ENCODE measurements at regions not wholly inside any gene's neighbourhood (a gene's known extent, or its start where the extent isn't known, plus 50 kb on each side); places are given as distances from the start of the nearest gene placed in this dataset.

- Histone ChIP-seq H3K4me2 (ENCODE audit: low read length) (no peak overlapping the region), H3K9me3 (ENCODE audit: control insufficient read depth, insufficient read depth, low read length) (no peaks in the 10 kb centered on the region), H3K79me2 (ENCODE audit: control insufficient read depth, low read length) (no peaks in the 10 kb centered on the region), H3K4me3 (ENCODE audit: low read length) (no peak overlapping the region), H3K4me1 (ENCODE audit: control insufficient read depth, low read length) (no peaks in the 10 kb centered on the region), H4K20me1 (ENCODE audit: control insufficient read depth, insufficient read depth, low read depth, low read length) (no peaks in the 10 kb centered on the region), H3K27me3 (ENCODE audit: control insufficient read depth, low read length) (no peaks in the 10 kb centered on the region), H3F3A (ENCODE audit: control insufficient read depth, insufficient read depth) (no peaks in the 10 kb centered on the region), H3K36me3 (ENCODE audit: control insufficient read depth, low read length) (no peaks in the 10 kb centered on the region), H3K9me2 (replicated peaks; ENCODE audit: control insufficient read depth, low read length) (no peaks in the 10 kb centered on the region), H3K27ac (ENCODE audit: low read depth, low read length) (no peak overlapping the region)
- TF ChIP-seq, protein P1, sequence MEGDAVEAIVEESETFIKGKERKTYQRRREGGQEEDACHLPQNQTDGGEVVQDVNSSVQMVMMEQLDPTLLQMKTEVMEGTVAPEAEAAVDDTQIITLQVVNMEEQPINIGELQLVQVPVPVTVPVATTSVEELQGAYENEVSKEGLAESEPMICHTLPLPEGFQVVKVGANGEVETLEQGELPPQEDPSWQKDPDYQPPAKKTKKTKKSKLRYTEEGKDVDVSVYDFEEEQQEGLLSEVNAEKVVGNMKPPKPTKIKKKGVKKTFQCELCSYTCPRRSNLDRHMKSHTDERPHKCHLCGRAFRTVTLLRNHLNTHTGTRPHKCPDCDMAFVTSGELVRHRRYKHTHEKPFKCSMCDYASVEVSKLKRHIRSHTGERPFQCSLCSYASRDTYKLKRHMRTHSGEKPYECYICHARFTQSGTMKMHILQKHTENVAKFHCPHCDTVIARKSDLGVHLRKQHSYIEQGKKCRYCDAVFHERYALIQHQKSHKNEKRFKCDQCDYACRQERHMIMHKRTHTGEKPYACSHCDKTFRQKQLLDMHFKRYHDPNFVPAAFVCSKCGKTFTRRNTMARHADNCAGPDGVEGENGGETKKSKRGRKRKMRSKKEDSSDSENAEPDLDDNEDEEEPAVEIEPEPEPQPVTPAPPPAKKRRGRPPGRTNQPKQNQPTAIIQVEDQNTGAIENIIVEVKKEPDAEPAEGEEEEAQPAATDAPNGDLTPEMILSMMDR (IDR thresholded peaks at IDR 0.05; ENCODE audit: low read depth, low read length, poor library complexity, severe bottlenecking), result no peak
- TF ChIP-seq EZH2phosphoT487 (IDR thresholded peaks at IDR 0.05; ENCODE audit: borderline replicate concordance, low read length), result no peak
These were observed 169.7 kb downstream of the RAP2B start for GRCh38 chr3:153331676-153332075.

- TF ChIP-seq, protein P1 (IDR thresholded peaks at IDR 0.05; ENCODE audit: low read depth, low read length, poor library complexity, severe bottlenecking), result no peak
- no peak for TF ChIP-seq EZH2phosphoT487 (IDR thresholded peaks at IDR 0.05; ENCODE audit: borderline replicate concordance, low read length)
- Histone ChIP-seq H3K79me2 (ENCODE audit: control insufficient read depth, low read length) (no peaks in the 10 kb centered on the region), H3K9me3 (ENCODE audit: control insufficient read depth, insufficient read depth, low read length) (no peaks in the 10 kb centered on the region), H3K4me1 (ENCODE audit: control insufficient read depth, low read length) (no peaks in the 10 kb centered on the region), H3K9me2 (replicated peaks; ENCODE audit: control insufficient read depth, low read length) (no peaks in the 10 kb centered on the region), H3K27ac (ENCODE audit: low read depth, low read length) (no peak overlapping the region), H4K20me1 (ENCODE audit: control insufficient read depth, insufficient read depth, low read depth, low read length) (no peaks in the 10 kb centered on the region), H3K4me2 (ENCODE audit: low read length) (no peak overlapping the region), H3F3A (ENCODE audit: control insufficient read depth, insufficient read depth) (no peaks in the 10 kb centered on the region), H3K36me3 (ENCODE audit: control insufficient read depth, low read length) (no peaks in the 10 kb centered on the region), H3K27me3 (ENCODE audit: control insufficient read depth, low read length) (no peaks in the 10 kb centered on the region), H3K4me3 (ENCODE audit: low read length) (no peak overlapping the region)
These were observed 172.5 kb downstream of the RAP2B start for GRCh38 chr3:153334558-153334957.

- no peak overlapping the region for H3K27ac ChIP-seq (ENCODE audit: low read depth, low read length)
- no peaks in the 10 kb centered on the region for H4K20me1 ChIP-seq (ENCODE audit: control insufficient read depth, insufficient read depth, low read depth, low read length)
- no peak overlapping the region for H3K4me3 ChIP-seq (ENCODE audit: low read length)
- H3K4me2 ChIP-seq (ENCODE audit: low read length), result no peak overlapping the region
- H3K36me3 ChIP-seq (ENCODE audit: control insufficient read depth, low read length), result no peaks in the 10 kb centered on the region
- H3K9me2 ChIP-seq (replicated peaks; ENCODE audit: control insufficient read depth, low read length), result no peaks in the 10 kb centered on the region
- TF ChIP-seq, protein P1 (IDR thresholded peaks at IDR 0.05; ENCODE audit: low read depth, low read length, poor library complexity, severe bottlenecking), result no peak
- H3K9me3 ChIP-seq (ENCODE audit: control insufficient read depth, insufficient read depth, low read length), result no peaks in the 10 kb centered on the region
- H3F3A ChIP-seq (ENCODE audit: control insufficient read depth, insufficient read depth), result no peaks in the 10 kb centered on the region
- H3K79me2 ChIP-seq (ENCODE audit: control insufficient read depth, low read length), result no peaks in the 10 kb centered on the region
- H3K27me3 ChIP-seq (ENCODE audit: control insufficient read depth, low read length), result no peaks in the 10 kb centered on the region
- no peaks in the 10 kb centered on the region for H3K4me1 ChIP-seq (ENCODE audit: control insufficient read depth, low read length)
These were observed 175.3 kb downstream of the RAP2B start for GRCh38 chr3:153337369-153337768.

DNA sequence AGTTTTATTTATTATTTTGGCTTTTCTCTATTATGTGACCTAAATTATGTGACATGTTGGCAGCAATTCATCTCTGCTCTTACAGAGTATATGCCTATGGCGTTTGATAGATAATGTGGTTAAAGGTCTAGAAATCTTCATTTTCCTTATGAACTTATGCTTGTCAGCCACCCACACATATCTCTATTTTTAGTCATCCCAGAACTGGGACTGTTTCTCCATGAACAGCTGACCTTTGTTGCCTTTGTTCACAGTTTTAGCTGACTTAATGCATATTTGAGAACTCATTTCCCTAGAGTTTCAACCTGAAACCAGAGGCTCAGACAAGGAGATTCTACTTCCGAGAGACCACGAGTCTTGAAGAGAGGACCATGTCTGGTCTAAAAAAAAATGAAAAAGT, 176.5 kb downstream of the RAP2B start:
- no peaks in the 10 kb centered on the region for H3K9me2 ChIP-seq (replicated peaks; ENCODE audit: control insufficient read depth, low read length)
- no peak overlapping the region for H3K27ac ChIP-seq (ENCODE audit: low read depth, low read length)
- no peaks in the 10 kb centered on the region for H3K79me2 ChIP-seq (ENCODE audit: control insufficient read depth, low read length)
- H3K4me3 ChIP-seq (ENCODE audit: low read length), result no peak overlapping the region
- no peaks in the 10 kb centered on the region for H3K4me1 ChIP-seq (ENCODE audit: control insufficient read depth, low read length)
- no peak overlapping the region for H3K4me2 ChIP-seq (ENCODE audit: low read length)
- no peaks in the 10 kb centered on the region for H3K36me3 ChIP-seq (ENCODE audit: control insufficient read depth, low read length)
- H3F3A ChIP-seq (ENCODE audit: control insufficient read depth, insufficient read depth), result no peaks in the 10 kb centered on the region
- TF ChIP-seq EZH2phosphoT487 (IDR thresholded peaks at IDR 0.05; ENCODE audit: borderline replicate concordance, low read length), result no peak
- TF ChIP-seq, protein P1 (IDR thresholded peaks at IDR 0.05; ENCODE audit: low read depth, low read length, poor library complexity, severe bottlenecking), result no peak
- H3K27me3 ChIP-seq (ENCODE audit: control insufficient read depth, low read length), result no peaks in the 10 kb centered on the region
- H3K9me3 ChIP-seq (ENCODE audit: control insufficient read depth, insufficient read depth, low read length), result no peaks in the 10 kb centered on the region
- no peaks in the 10 kb centered on the region for H4K20me1 ChIP-seq (ENCODE audit: control insufficient read depth, insufficient read depth, low read depth, low read length)
